ENCODE measurements at regions not wholly inside any gene's neighbourhood (a gene's known extent, or its start where the extent isn't known, plus 50 kb on each side); places are given as distances from the start of the nearest gene placed in this dataset.

- H3K27ac ChIP-seq = no peak overlapping the region
- TF ChIP-seq CTCF (conservative IDR thresholded peaks at IDR 0.05) = no peak
Observed at GRCh38 chr17:69828087-69828486, 246.9 kb upstream of the KCNJ16 start.

GRCh38 chr17:69834494-69834893 is 240.5 kb upstream of the KCNJ16 start:
- no peak for TF ChIP-seq CTCF (conservative IDR thresholded peaks at IDR 0.05)
- H3K27ac ChIP-seq = no peak overlapping the region

GRCh38 chr17:69851736-69852135 is 223.3 kb upstream of the KCNJ16 start:
- no peak for TF ChIP-seq CTCF (conservative IDR thresholded peaks at IDR 0.05)
- no peak overlapping the region for H3K27ac ChIP-seq

GRCh38 chr17:69853541-69854224 is 221.3 kb upstream of the KCNJ16 start:
- no peak overlapping the region for H3K27ac ChIP-seq

GRCh38 chr17:69854225-69854780 is 220.7 kb upstream of the KCNJ16 start:
- TF ChIP-seq CTCF (conservative IDR thresholded peaks at IDR 0.05) = no peak
- H3K27ac ChIP-seq = no peak overlapping the region

More at GRCh38 chr17:69853541-69854224, 221.3 kb upstream of the KCNJ16 start:
- TF ChIP-seq CTCF (conservative IDR thresholded peaks at IDR 0.05) = no peak

- no peak for TF ChIP-seq CTCF (conservative IDR thresholded peaks at IDR 0.05)
- no peak overlapping the region for H3K27ac ChIP-seq
Observed at GRCh38 chr17:69856946-69857345, 218.1 kb upstream of the KCNJ16 start.

GRCh38 chr17:69857412-69857835 is 217.6 kb upstream of the KCNJ16 start:
- no peak overlapping the region for H3K27ac ChIP-seq
- no peak for TF ChIP-seq CTCF (conservative IDR thresholded peaks at IDR 0.05)
